B cell (primary cell): ENCODE measurements at regions not wholly inside any gene's neighbourhood (a gene's known extent, or its start where the extent isn't known, plus 50 kb on each side); places are given as distances from the start of the nearest gene placed in this dataset.

Source experiments
- ATAC-seq: fragments of 200-7000 bp; cut with Tn5 transposase; one replicate; pipeline ENCODE4 v1.10.0; 2021; ENCODE audit warnings: low read depth, mild to moderate bottlenecking, moderate number of reproducible peaks, moderate library complexity
- CTCF ChIA-PET: fragments of 350-600 bp; sonication (Branson Sonifier 250); formaldehyde crosslinking; loops from one replicate; lab custom pipeline; 2021; ENCODE audit warnings: antibody characterized with exemption, inconsistent platforms; lab: Charles Lee
- POLR2A ChIA-PET: fragments of 350-600 bp; sonication (Branson Sonifier 250); formaldehyde crosslinking; loops from one replicate; lab custom pipeline; 2021; ENCODE audit warnings: antibody characterized with exemption; lab: Charles Lee
- DNase-seq: peaks from one replicate; pipeline ENCODE4 v3.0.0; 2013
- H2AFZ ChIP-seq: 2 replicates; pipeline ENCODE4 v1.6.1; 2012; ENCODE audit warnings: mild to moderate bottlenecking, low read depth, low read length; ENCODE audit not compliant: insufficient read depth, poor library complexity, severe bottlenecking
- H3K27ac ChIP-seq, 2 donors: 1 replicate in 1 of 2; 2 replicates in 1 of 2; pipeline ENCODE4 v1.5.1; 2012 to 2013; ENCODE audit warnings: low read length in 2 of 2, mild to moderate bottlenecking in 2 of 2, moderate library complexity in 1 of 2
- H3K27me3 ChIP-seq, 4 experiments: fragments of 200-600 bp in 1 of 4; sonication (generic) in 1 of 4; replicated peaks in 1 of 4; 1 replicate in 2 of 4; 2 replicates in 2 of 4; pipeline versions ENCODE4 v1.6.1 to v1.7.0; 2013 to 2016; ENCODE audit warnings: low read length in 3 of 4, mild to moderate bottlenecking in 2 of 4, mixed read lengths in 1 of 4, moderate library complexity in 1 of 4; ENCODE audit not compliant: insufficient read depth in 4 of 4, control insufficient read depth in 3 of 4; ENCODE audit errors: control extremely low read depth in 1 of 4
- H3K36me3 ChIP-seq, 2 experiments: replicated peaks in 1 of 2; 1 replicate in 1 of 2; 2 replicates in 1 of 2; pipeline versions ENCODE4 v1.6.1 to v1.7.1; 2013; ENCODE audit warnings: low read length in 1 of 2; ENCODE audit not compliant: insufficient read depth in 2 of 2, control insufficient read depth in 1 of 2; ENCODE audit errors: control extremely low read depth in 1 of 2, extremely low read depth in 1 of 2
- H3K4me1 ChIP-seq, 2 donors: fragments of 200-600 bp in 1 of 2; sonication (generic) in 1 of 2; 1 replicate in 1 of 2; 2 replicates in 1 of 2; pipeline versions ENCODE4 v1.5.1 to v1.6.1; 2013 to 2017; ENCODE audit warnings: low read length in 2 of 2; ENCODE audit not compliant: control insufficient read depth in 2 of 2, insufficient read depth in 2 of 2
- H3K4me2 ChIP-seq: replicated peaks from 2 replicates; pipeline ENCODE3; 2012; ENCODE audit warnings: mild to moderate bottlenecking, low read depth, low read length; ENCODE audit not compliant: poor library complexity, severe bottlenecking
- H3K4me3 ChIP-seq, 5 experiments: fragments of 200-600 bp in 1 of 5; sonication (generic) in 1 of 5; 1 replicate in 3 of 5; 2 replicates in 2 of 5; pipeline versions ENCODE4 v1.5.1 to v1.7.0; 2011 to 2016; ENCODE audit warnings: low read length in 4 of 5, mild to moderate bottlenecking in 4 of 5, low read depth in 2 of 5, control low read depth in 1 of 5, moderate library complexity in 1 of 5; ENCODE audit not compliant: insufficient read depth in 1 of 5; ENCODE audit errors: control extremely low read depth in 1 of 5, extremely low read depth in 1 of 5
- H3K79me2 ChIP-seq: fragments of 200-600 bp; sonication (generic); one replicate; pipeline ENCODE4 v1.6.0; 2016; ENCODE audit warnings: low read length; ENCODE audit not compliant: control insufficient read depth, insufficient read depth
- H3K9ac ChIP-seq: fragments of 200-600 bp; sonication (generic); 2 replicates; pipeline ENCODE4 v1.6.1; 2017; ENCODE audit warnings: mild to moderate bottlenecking, low read length, moderate library complexity
- H3K9me3 ChIP-seq, 3 donors: one replicate each; pipeline versions ENCODE4 v1.6.1 to v1.7.1; 2013; ENCODE audit warnings: low read length in 2 of 3; ENCODE audit not compliant: control insufficient read depth in 2 of 3, insufficient read depth in 1 of 3; ENCODE audit errors: control extremely low read depth in 1 of 3
- H4K20me1 ChIP-seq: 2 replicates; pipeline ENCODE4 v1.6.0; 2012; ENCODE audit warnings: mild to moderate bottlenecking, low read length; ENCODE audit not compliant: insufficient read depth, control insufficient read depth, poor library complexity, severe bottlenecking
- H3K27ac Mint-ChIP-seq: one replicate; pipeline ENCODE4 v1.8.0; 2021; ENCODE audit warnings: mixed read lengths
- H3K27me3 Mint-ChIP-seq: one replicate; pipeline ENCODE4 v1.8.0; 2021; ENCODE audit warnings: mixed read lengths
- H3K4me1 Mint-ChIP-seq: one replicate; pipeline ENCODE4 v1.8.0; 2021; ENCODE audit warnings: mixed read lengths
- H3K4me3 Mint-ChIP-seq: one replicate; pipeline ENCODE4 v1.8.0; 2021; ENCODE audit warnings: mixed read lengths
- H3K9me3 Mint-ChIP-seq: one replicate; pipeline ENCODE4 v1.8.0; 2022; ENCODE audit warnings: mixed read lengths; ENCODE audit not compliant: insufficient read depth
- CTCF ChIP-seq: fragments of 200-600 bp; IDR thresholded peaks from one replicate; pipeline ENCODE4 v1.8.0; 2022; ENCODE audit warnings: antibody characterized with exemption, mild to moderate bottlenecking
- EZH2 ChIP-seq: IDR thresholded peaks from 2 replicates; pipeline ENCODE4 v1.6.1; 2012; ENCODE audit warnings: borderline replicate concordance, low read depth, mild to moderate bottlenecking, moderate library complexity, low read length; ENCODE audit not compliant: insufficient read depth, poor library complexity, severe bottlenecking
- WGBS: methylation state at CpG from one replicate; pipeline ENCODE4 v1.1.5; 2013; ENCODE audit warnings: missing lambda C conversion rate; ENCODE audit not compliant: insufficient coverage; 5-methylcytosine and 5-hydroxymethylcytosine counted together
- intact Hi-C: fragments of 100-400 bp; cut with micrococcal nuclease; formaldehyde crosslinking; loops from one replicate; pipeline ENCODE4 v1.10.0; 2022

DNA sequence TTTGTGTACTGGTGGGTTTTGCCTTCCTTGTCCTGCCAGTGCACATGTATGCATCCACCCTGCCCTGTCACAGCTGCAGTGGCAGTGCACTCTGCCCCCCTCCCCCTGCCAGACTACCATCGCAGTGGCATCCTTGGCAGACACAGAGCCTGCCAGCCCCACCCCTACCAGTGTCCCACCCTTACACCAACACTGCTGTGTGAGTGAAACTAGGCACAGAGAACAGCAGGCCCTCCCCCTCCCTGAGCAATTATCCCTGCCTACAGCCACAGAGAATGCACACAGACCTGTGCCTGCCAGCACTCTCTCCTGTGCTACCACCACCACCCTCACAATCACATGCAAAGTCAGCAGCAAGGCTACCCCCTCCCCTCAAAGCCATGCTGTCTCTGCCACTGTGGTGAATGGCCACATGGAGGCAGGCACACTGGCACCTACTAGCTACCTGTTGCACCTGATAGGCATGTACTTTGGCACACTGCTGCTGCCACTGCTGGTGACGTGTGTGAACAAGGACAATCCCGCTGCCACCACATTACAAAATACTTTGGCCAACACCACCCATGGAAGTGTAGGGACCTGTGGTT lies 239.8 kb downstream of the CALCRL start:
- no peaks in the 10 kb centered on the region for H3K79me2 ChIP-seq
- DNase-seq (no peak), ATAC-seq (no peak)
- H3K4me1 ChIP-seq, result no peaks in the 10 kb centered on the region
- H3K4me3 ChIP-seq, result no peak overlapping the region
- no peaks in the 10 kb centered on the region for H3K4me1 Mint-ChIP-seq
- peaks cover 0 to 2% (median 0%) of the 10 kb centered on the region in 3 donors for H3K9me3 ChIP-seq
- H3K36me3 ChIP-seq, result no peaks in the 10 kb centered on the region
- H3K4me3 Mint-ChIP-seq, result no peak overlapping the region
- H3K9me3 Mint-ChIP-seq, result peaks cover 7% of the 10 kb centered on the region
- H2AFZ ChIP-seq, result no peak overlapping the region
- WGBS, result 100% methylated on average over 1 of the region's 3 CpGs
- no peak overlapping the region for H3K9ac ChIP-seq
- intact Hi-C loops, result no loop called here
- ChIA-PET CTCF (no interaction called here), POLR2A (no interaction called here)
- no peaks in the 10 kb centered on the region for H4K20me1 ChIP-seq
- no peak for TF ChIP-seq CTCF
- no peak for TF ChIP-seq EZH2
- H3K27me3 Mint-ChIP-seq, result no peaks in the 10 kb centered on the region
- no peak overlapping the region for H3K27ac ChIP-seq
- H3K27me3 ChIP-seq, result no peaks in the 10 kb centered on the region
- peak overlapping the region; percentile 33 for H3K27ac Mint-ChIP-seq
- no peak overlapping the region for H3K4me2 ChIP-seq

- POLR2A ChIA-PET, result no interaction called here
These were observed 240.9 kb downstream of the CALCRL start for GRCh38 chr2:187207126-187207525.

More at GRCh38 chr2:187207126-187207525, 240.9 kb downstream of the CALCRL start:
- Mint-ChIP-seq H3K27ac (no peak overlapping the region), H3K4me3 (no peak overlapping the region), H3K9me3 (peaks cover 7% of the 10 kb centered on the region), H3K4me1 (no peaks in the 10 kb centered on the region), H3K27me3 (no peaks in the 10 kb centered on the region)
- peaks cover 0 to 2% (median 0%) of the 10 kb centered on the region in 3 donors for H3K9me3 ChIP-seq
- DNase-seq (no peak), ATAC-seq (no peak)
- no peaks in the 10 kb centered on the region for H3K4me1 ChIP-seq
- H2AFZ ChIP-seq, result no peak overlapping the region
- no peak overlapping the region for H3K4me3 ChIP-seq
- no peaks in the 10 kb centered on the region for H3K27me3 ChIP-seq
- intact Hi-C loops, result no loop called here
- H3K36me3 ChIP-seq, result no peaks in the 10 kb centered on the region
- TF ChIP-seq CTCF (no peak), EZH2 (no peak)
- no peak overlapping the region for H3K4me2 ChIP-seq
- H3K27ac ChIP-seq, result no peak overlapping the region
- H4K20me1 ChIP-seq, result no peaks in the 10 kb centered on the region
- no peak overlapping the region for H3K9ac ChIP-seq
- CTCF ChIA-PET, result no interaction called here
- H3K79me2 ChIP-seq, result no peaks in the 10 kb centered on the region
- WGBS, result 100% methylated on average over 1 of the region's 2 CpGs
